ENCODE measurements at regions not wholly inside any gene's neighbourhood (a gene's known extent, or its start where the extent isn't known, plus 50 kb on each side); places are given as distances from the start of the nearest gene placed in this dataset.
A peak's percentile ranks its signal among the peaks of the same experiment; 100 is the strongest.
"Not testable (repeated sequence)": the region's sequence is repeated elsewhere in the genome, so short reads cannot be mapped to it uniquely, and the experiment has no call there.

DNA sequence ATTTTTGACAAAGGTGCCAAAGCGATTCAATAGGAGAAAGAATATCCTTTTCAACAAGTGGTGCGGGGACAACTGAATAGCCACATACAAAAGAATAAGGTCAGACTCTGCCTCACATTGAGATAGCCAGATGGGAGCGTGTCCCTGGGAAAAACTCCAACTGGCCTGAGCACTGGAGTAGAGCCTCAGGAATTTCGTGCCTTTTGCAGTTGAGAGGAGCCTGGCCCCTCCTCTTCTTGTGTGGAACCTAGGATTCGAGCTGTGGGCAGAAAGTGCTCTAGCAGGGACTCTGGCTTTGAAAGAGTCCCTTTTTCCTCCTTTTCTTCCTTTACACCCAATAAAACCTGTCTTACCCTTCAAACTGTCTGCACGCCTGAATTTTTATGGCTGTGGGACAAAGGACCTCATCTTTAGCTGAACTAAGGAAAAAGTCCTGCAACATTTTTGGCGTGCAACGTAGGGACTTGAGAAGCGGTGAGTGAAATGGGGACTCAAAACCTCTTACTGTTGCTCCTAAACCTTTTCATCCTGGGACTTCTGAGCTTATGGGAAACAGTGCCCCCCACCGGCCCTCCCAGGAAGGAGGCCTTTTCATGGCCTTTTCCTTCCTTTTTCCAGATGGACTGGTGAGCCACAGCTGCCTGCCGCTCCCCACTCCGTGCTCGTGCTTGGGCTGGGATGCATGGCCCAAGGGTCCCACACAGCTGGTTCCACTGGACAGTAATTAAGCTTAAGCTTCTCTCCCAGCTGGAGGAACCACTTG, 68.6 kb downstream of the BMP15 start:
- WGBS, 2 donors (ENCODE audit: low coverage in 1 of 2): 57 to 70% methylated on average over 2 to 13 of the region's 13 CpGs
- TF ChIP-seq EP300 (IDR thresholded peaks at IDR 0.05; ENCODE audit: low read depth) (no peak), POLR2A (IDR thresholded peaks at IDR 0.05) (no peak), POLR2AphosphoS5 (IDR thresholded peaks at IDR 0.05) (no peak)
- TF ChIP-seq, protein P1, sequence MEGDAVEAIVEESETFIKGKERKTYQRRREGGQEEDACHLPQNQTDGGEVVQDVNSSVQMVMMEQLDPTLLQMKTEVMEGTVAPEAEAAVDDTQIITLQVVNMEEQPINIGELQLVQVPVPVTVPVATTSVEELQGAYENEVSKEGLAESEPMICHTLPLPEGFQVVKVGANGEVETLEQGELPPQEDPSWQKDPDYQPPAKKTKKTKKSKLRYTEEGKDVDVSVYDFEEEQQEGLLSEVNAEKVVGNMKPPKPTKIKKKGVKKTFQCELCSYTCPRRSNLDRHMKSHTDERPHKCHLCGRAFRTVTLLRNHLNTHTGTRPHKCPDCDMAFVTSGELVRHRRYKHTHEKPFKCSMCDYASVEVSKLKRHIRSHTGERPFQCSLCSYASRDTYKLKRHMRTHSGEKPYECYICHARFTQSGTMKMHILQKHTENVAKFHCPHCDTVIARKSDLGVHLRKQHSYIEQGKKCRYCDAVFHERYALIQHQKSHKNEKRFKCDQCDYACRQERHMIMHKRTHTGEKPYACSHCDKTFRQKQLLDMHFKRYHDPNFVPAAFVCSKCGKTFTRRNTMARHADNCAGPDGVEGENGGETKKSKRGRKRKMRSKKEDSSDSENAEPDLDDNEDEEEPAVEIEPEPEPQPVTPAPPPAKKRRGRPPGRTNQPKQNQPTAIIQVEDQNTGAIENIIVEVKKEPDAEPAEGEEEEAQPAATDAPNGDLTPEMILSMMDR (IDR thresholded peaks at IDR 0.05): no peak
- intact Hi-C loops (cut with DNase I; ENCODE audit: low total_unique reads) (no loop called here), in situ Hi-C loops (cut with MboI; ENCODE audit: low pct_ligation_motif_present in 1 of 4, low pct_unique_long_range_greater_than_20kb in 1 of 4, low sequenced_read_pairs in 3 of 4) (loop anchor here in 1 of 4 donors (25.0 kb wide), 1 partner anchor 92 kb away; no protein-coding TSS in a partner anchor)
- no peaks in the 10 kb centered on the region for H3K4me1 ChIP-seq
- H3K27ac ChIP-seq: no peak overlapping the region
- H3K9me3 ChIP-seq: no peaks in the 10 kb centered on the region
- no peak overlapping the region for H3K4me3 ChIP-seq
- DNase-seq: no peak
- H3K36me3 ChIP-seq: no peaks in the 10 kb centered on the region
- no peaks in the 10 kb centered on the region for H3K27me3 ChIP-seq

DNA sequence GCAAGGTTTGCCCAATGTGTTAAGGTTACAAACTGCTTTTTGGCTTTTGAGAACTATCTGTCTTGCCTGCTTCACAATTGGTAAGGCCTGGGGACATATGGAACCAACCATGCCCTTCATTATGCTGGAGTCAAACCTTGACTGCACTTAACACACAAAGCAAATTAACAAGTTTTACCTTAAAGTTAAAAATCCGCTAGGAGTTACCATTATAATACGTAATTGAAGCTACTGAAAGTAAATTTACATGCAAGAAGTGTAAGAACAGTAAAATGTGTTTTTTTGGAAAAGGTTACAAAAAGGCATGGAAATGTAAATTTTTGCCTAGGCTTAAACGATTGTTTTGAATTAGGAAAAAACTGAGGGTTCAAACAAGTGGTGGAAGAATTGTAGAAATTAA, 69.7 kb downstream of the BMP15 start:
- no peak overlapping the region for H3K4me3 ChIP-seq
- TF ChIP-seq POLR2A (IDR thresholded peaks at IDR 0.05): no peak
- TF ChIP-seq EP300 (IDR thresholded peaks at IDR 0.05; ENCODE audit: low read depth): no peak
- TF ChIP-seq, protein P1 (IDR thresholded peaks at IDR 0.05): no peak
- no peak for TF ChIP-seq POLR2AphosphoS5 (IDR thresholded peaks at IDR 0.05)
- no peaks in the 10 kb centered on the region for H3K9me3 ChIP-seq
- intact Hi-C loops (cut with DNase I; ENCODE audit: low total_unique reads) (no loop called here), in situ Hi-C loops (cut with MboI; ENCODE audit: low pct_ligation_motif_present in 1 of 4, low pct_unique_long_range_greater_than_20kb in 1 of 4, low sequenced_read_pairs in 3 of 4) (loop anchor here in 1 of 4 donors (25.0 kb wide), 1 partner anchor 93 kb away; no protein-coding TSS in a partner anchor)
- DNase-seq: no peak
- H3K36me3 ChIP-seq: no peaks in the 10 kb centered on the region
- H3K4me1 ChIP-seq: no peaks in the 10 kb centered on the region
- 71 to 86% methylated on average over 1 to 3 of the region's 3 CpGs for WGBS, 2 donors (ENCODE audit: low coverage in 1 of 2)
- no peak overlapping the region for H3K27ac ChIP-seq
- H3K27me3 ChIP-seq: no peaks in the 10 kb centered on the region

DNA sequence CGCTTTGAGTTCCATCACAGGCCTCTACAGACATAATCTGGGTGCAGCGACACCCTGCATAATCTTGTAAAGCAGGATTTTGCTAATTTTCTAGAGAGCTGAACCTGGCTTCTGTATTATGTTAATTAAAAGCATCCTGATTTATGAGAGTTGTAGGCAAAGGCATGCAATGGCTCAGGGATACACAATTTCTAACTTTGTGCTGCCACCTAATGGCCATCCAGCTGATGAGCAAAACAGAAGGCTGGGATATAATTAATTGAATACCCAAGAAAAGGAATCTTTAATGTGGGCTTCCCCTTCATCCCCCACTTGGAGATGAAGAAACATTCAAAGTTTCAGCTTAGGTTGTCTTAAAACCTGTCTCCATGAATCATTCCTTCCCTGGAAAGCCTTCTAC, 78.1 kb downstream of the BMP15 start:
- no peak overlapping the region for H3K27ac ChIP-seq
- no peaks in the 10 kb centered on the region for H3K27me3 ChIP-seq
- intact Hi-C loops (cut with DNase I; ENCODE audit: low total_unique reads) (no loop called here), in situ Hi-C loops (cut with MboI; ENCODE audit: low pct_ligation_motif_present in 1 of 4, low pct_unique_long_range_greater_than_20kb in 1 of 4, low sequenced_read_pairs in 3 of 4) (loop anchor here in 1 of 4 donors (25.0 kb wide), 1 partner anchor 101 kb away; no protein-coding TSS in a partner anchor)
- no peaks in the 10 kb centered on the region for H3K36me3 ChIP-seq
- no peak for DNase-seq
- no peaks in the 10 kb centered on the region for H3K9me3 ChIP-seq
- no peaks in the 10 kb centered on the region for H3K4me1 ChIP-seq
- 40 to 53% methylated on average over 1 to 2 of the region's 2 CpGs for WGBS, 2 donors (ENCODE audit: low coverage in 1 of 2)
- no peak overlapping the region for H3K4me3 ChIP-seq
- no peak for TF ChIP-seq EP300 (IDR thresholded peaks at IDR 0.05; ENCODE audit: low read depth)
- no peak for TF ChIP-seq POLR2AphosphoS5 (IDR thresholded peaks at IDR 0.05)
- TF ChIP-seq POLR2A (IDR thresholded peaks at IDR 0.05): no peak
- TF ChIP-seq, protein P1 (IDR thresholded peaks at IDR 0.05): peak in 2 of 5 experiments; percentile 31 to 36

DNA sequence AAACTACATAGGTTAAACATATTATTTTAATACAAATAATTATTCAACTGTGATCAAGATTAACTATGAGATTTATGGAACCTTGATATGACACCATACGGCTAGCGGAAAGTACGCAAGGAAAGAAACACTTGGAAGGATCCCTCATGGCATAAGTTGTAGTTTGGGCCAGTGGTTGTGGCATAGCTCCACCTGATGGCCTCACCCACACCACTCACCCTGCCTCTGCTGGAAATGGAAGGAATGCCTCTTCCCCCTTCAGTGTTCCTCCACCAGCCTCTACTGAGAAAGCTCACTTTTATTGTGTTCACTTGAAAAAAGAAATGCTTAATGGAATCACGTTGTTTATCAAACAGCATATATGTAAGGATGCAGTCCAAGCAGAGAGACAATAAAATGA, 86.4 kb downstream of the BMP15 start:
- Histone ChIP-seq H3K9me3 (no peaks in the 10 kb centered on the region), H3K27ac (no peak overlapping the region), H3K36me3 (no peaks in the 10 kb centered on the region), H3K27me3 (no peaks in the 10 kb centered on the region), H3K4me1 (no peaks in the 10 kb centered on the region), H3K4me3 (no peak overlapping the region)
- TF ChIP-seq EP300 (IDR thresholded peaks at IDR 0.05; ENCODE audit: low read depth) (no peak), POLR2A (IDR thresholded peaks at IDR 0.05) (no peak)
- in situ Hi-C loops (cut with MboI; ENCODE audit: low pct_ligation_motif_present in 1 of 4, low pct_unique_long_range_greater_than_20kb in 1 of 4, low sequenced_read_pairs in 3 of 4) (loop anchor here in 1 of 4 donors (25.0 kb wide), 1 partner anchor 110 kb away; no protein-coding TSS in a partner anchor), intact Hi-C loops (cut with DNase I; ENCODE audit: low total_unique reads) (no loop called here)
- WGBS, 2 donors (ENCODE audit: low coverage in 1 of 2): 51 to 69% methylated on average over 2 to 4 of the region's 4 CpGs
- DNase-seq: no peak

DNA sequence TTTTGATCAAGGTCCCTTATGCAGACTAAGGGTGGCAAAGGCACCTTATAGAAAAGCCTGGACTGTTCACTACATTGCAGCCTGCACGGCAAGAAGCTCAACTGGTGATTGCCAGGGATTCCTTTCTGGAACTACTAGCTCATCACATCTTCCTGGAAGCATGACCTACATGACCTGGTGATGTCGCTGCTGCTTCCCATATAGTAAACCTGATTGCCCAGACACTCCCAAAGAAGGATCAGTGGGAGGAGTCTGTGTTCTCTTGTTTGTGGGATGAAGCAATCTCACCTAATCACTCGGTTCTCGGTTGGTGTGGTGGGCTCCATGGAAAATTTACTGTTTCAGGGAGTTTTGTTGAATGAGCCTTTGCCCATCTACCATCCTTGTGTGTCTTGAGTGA, 89.8 kb downstream of the BMP15 start:
- H3K27me3 ChIP-seq; H3K4me3 ChIP-seq; H3K4me1 ChIP-seq; H3K9me3 ChIP-seq; H3K36me3 ChIP-seq; intact Hi-C loops (cut with DNase I; ENCODE audit: low total_unique reads); DNase-seq; in situ Hi-C loops (cut with MboI; ENCODE audit: low pct_ligation_motif_present in 1 of 4, low pct_unique_long_range_greater_than_20kb in 1 of 4, low sequenced_read_pairs in 3 of 4); H3K27ac ChIP-seq: not testable (repeated sequence)
- 54% methylated on average over 4 of the region's 4 CpGs; no CpG with 5 or more reads in 1 of the 2 donors for WGBS, 2 donors (ENCODE audit: low coverage in 1 of 2)

DNA sequence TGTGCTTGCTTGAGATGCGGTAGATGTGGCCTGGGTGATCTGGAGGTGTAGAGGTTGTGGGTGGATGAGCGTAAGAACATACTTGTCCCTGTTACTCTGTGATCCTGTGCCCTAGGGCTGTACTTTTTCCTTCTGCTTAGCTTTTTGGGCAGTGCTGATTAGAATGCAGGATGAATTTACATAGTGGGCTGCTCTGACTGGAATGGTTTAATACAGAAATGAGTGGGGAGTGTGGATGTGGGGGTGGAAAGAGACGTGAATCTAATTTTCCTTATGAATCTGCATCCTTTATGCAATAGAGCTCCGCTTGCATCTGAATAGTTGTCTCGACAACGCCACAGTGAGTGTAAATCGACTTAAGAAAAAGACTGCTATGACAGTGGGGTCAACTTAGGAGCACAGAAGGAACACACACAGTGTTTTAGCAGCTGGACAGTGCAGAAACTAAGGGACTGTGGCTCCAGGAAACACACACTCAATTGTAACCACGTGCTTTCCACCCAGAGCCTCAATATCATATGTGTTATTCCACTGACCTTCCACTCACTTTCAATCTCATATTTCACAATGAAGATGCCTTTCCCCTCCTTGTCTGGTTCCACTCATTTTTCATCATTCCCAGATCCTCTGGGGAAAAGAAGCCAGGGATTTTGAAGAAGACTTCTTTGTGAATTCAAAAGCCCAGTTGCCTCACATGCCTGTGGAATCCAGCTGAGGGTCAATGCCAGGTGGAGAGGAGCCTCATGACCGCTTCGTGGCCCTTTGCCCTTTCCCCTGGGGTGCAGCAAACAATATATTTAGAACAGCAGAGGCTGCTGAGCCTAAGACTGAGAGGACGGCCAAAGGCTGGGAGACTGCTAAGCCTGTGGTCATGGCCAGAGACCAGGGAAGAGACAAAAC, 91.4 kb downstream of the BMP15 start:
- WGBS, 2 donors (ENCODE audit: low coverage in 1 of 2): 66 to 70% methylated on average over 2 to 11 of the region's 11 CpGs

More for the DNA sequence above, 91.4 kb downstream of the BMP15 start:
- H3K36me3 ChIP-seq; H3K27ac ChIP-seq; H3K4me3 ChIP-seq; intact Hi-C loops (cut with DNase I; ENCODE audit: low total_unique reads); H3K27me3 ChIP-seq; DNase-seq; H3K9me3 ChIP-seq; in situ Hi-C loops (cut with MboI; ENCODE audit: low pct_ligation_motif_present in 1 of 4, low pct_unique_long_range_greater_than_20kb in 1 of 4, low sequenced_read_pairs in 3 of 4); H3K4me1 ChIP-seq: not testable (repeated sequence)
